ENCODE measurements at regions not wholly inside any gene's neighbourhood (a gene's known extent, or its start where the extent isn't known, plus 50 kb on each side); places are given as distances from the start of the nearest gene placed in this dataset.

DNA sequence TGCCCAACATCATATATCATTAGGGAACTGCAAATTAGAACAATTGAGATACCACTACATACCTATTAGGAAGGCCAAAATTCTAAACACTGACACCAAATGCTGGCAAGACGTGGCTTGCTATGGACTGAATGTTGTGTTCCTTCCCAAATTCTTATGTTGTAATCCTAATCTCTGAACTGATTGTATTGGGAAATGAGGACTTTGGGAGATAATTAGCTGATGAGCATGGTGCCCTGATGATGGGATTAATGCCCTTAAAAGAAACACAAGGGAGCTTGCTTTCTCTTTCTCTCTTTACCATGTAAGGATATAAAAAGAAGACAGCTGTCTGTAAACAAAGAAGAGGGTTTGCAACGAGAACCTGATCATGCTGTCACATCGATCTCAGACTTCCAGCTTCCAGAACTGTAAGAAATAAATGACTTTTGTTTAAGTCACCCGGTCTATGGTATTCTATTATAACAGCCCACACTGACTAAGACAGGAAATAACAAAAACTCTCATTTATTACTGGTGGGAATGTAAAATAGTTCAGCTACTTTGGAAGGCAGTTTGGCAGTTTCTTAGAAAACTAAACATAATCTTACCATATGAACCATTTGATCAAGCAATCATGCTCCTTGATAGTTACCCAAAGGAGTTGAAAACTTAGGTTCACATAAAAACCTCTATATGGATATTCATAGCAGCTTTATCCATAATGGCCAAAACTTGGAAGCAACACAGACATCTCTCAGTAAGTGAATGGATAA, 458.3 kb upstream of the CBLB start:
- peak; percentile 27 for DNase-seq (ENCODE audit: low spot score)
- no peak overlapping the region for H3K27ac ChIP-seq (replicated peaks; ENCODE audit: low read length)
- no CpG with 5 or more reads among the region's 4 CpGs for WGBS, 2 donors (ENCODE audit: extremely low coverage in 2 of 2, insufficient read length in 2 of 2, insufficient replicate concordance in 1 of 2)

DNA sequence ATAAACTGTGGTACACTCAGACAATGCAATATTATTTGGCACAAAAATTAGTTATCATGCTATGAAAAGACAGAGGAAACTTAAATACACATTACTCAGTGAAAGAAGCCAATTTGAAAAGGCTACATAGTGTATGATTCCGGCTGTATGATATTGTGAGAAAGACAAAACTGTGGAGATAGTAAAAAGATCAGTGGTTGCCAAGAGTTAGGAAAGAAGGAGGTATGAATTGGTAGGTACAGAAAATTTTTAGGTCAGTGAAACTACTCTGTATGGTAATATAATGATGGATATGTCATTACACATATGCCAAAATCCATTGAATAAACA, 458.8 kb upstream of the CBLB start:
- no peak overlapping the region for H2BK120ac ChIP-seq (ENCODE audit: low read depth, low read length)
- no peak overlapping the region for H2BK15ac ChIP-seq (ENCODE audit: low read length)
- H3K23ac ChIP-seq (ENCODE audit: low read depth, low read length, poor library complexity), result no peak overlapping the region
- no peak overlapping the region for H4K8ac ChIP-seq (ENCODE audit: low read depth, low read length)
- H3K4me2 ChIP-seq (ENCODE audit: insufficient read depth, low read length, poor library complexity, severe bottlenecking), result no peak overlapping the region
- no peak overlapping the region for H2BK12ac ChIP-seq (ENCODE audit: low read length)
- peaks cover 3 to 7% of the 10 kb centered on the region in 2 donors for H3K9me3 ChIP-seq (replicated peaks in 1 of 2; ENCODE audit: control insufficient read depth in 2 of 2, insufficient read depth in 1 of 2, low read depth in 1 of 2, low read length in 2 of 2)
- H3K27ac ChIP-seq (replicated peaks; ENCODE audit: low read length), result no peak overlapping the region
- H4K91ac ChIP-seq (ENCODE audit: low read depth, low read length, poor library complexity), result no peak overlapping the region
- DNase-seq (ENCODE audit: low spot score), result no peak
- no peak overlapping the region for H3K4me3 ChIP-seq (ENCODE audit: low read length in 2 of 2)
- WGBS, 2 donors (ENCODE audit: extremely low coverage in 2 of 2, insufficient read length in 2 of 2, insufficient replicate concordance in 1 of 2), result no CpG with 5 or more reads among the region's 1 CpG
- H2AFZ ChIP-seq (ENCODE audit: low read length), result no peak overlapping the region
- no peak overlapping the region for H3K4ac ChIP-seq (ENCODE audit: low read length)
- H3K79me1 ChIP-seq (ENCODE audit: low read depth, low read length), result no peaks in the 10 kb centered on the region
- H2AK5ac ChIP-seq (ENCODE audit: low read depth, low read length), result no peak overlapping the region
- no peaks in the 10 kb centered on the region for H3K36me3 ChIP-seq (replicated peaks in 1 of 2; ENCODE audit: control insufficient read depth in 2 of 2, insufficient read depth in 2 of 2, low read length in 2 of 2)
- no peak overlapping the region for H3K14ac ChIP-seq (ENCODE audit: low read length)
- H3K9ac ChIP-seq (ENCODE audit: low read depth, low read length, poor library complexity), result no peak overlapping the region
- no peaks in the 10 kb centered on the region for H3K4me1 ChIP-seq (ENCODE audit: control insufficient read depth in 2 of 2, insufficient read depth in 1 of 2, low read depth in 1 of 2, low read length in 2 of 2)
- H3K27me3 ChIP-seq (ENCODE audit: control insufficient read depth in 3 of 3, insufficient read depth in 3 of 3, low read depth in 1 of 3, low read length in 3 of 3), result no peaks in the 10 kb centered on the region
- no peak overlapping the region for H2BK5ac ChIP-seq (ENCODE audit: low read length)
- no peak overlapping the region for H3K18ac ChIP-seq (ENCODE audit: low read length)

More for the DNA sequence above, 458.3 kb upstream of the CBLB start:
- no peak overlapping the region for H2BK15ac ChIP-seq (ENCODE audit: low read length)
- no peak overlapping the region for H3K9ac ChIP-seq (ENCODE audit: low read depth, low read length, poor library complexity)
- no peak overlapping the region for H3K23ac ChIP-seq (ENCODE audit: low read depth, low read length, poor library complexity)
- H3K18ac ChIP-seq (ENCODE audit: low read length), result no peak overlapping the region
- no peak overlapping the region for H2BK120ac ChIP-seq (ENCODE audit: low read depth, low read length)
- H2BK5ac ChIP-seq (ENCODE audit: low read length), result no peak overlapping the region
- H2BK12ac ChIP-seq (ENCODE audit: low read length), result no peak overlapping the region
- H3K27me3 ChIP-seq (ENCODE audit: control insufficient read depth in 3 of 3, insufficient read depth in 3 of 3, low read depth in 1 of 3, low read length in 3 of 3), result no peaks in the 10 kb centered on the region
- H3K9me3 ChIP-seq (replicated peaks in 1 of 2; ENCODE audit: control insufficient read depth in 2 of 2, insufficient read depth in 1 of 2, low read depth in 1 of 2, low read length in 2 of 2), result peaks cover 3 to 7% of the 10 kb centered on the region in 2 donors
- no peak overlapping the region for H4K91ac ChIP-seq (ENCODE audit: low read depth, low read length, poor library complexity)
- no peak overlapping the region for H3K4me3 ChIP-seq (ENCODE audit: low read length in 2 of 2)
- no peaks in the 10 kb centered on the region for H3K79me1 ChIP-seq (ENCODE audit: low read depth, low read length)
- H3K4me1 ChIP-seq (ENCODE audit: control insufficient read depth in 2 of 2, insufficient read depth in 1 of 2, low read depth in 1 of 2, low read length in 2 of 2), result no peaks in the 10 kb centered on the region
- H4K8ac ChIP-seq (ENCODE audit: low read depth, low read length), result no peak overlapping the region
- H3K4me2 ChIP-seq (ENCODE audit: insufficient read depth, low read length, poor library complexity, severe bottlenecking), result no peak overlapping the region
- H3K36me3 ChIP-seq (replicated peaks in 1 of 2; ENCODE audit: control insufficient read depth in 2 of 2, insufficient read depth in 2 of 2, low read length in 2 of 2), result no peaks in the 10 kb centered on the region
- H3K14ac ChIP-seq (ENCODE audit: low read length), result no peak overlapping the region
- H2AK5ac ChIP-seq (ENCODE audit: low read depth, low read length), result no peak overlapping the region
- peak overlapping the region; percentile 63 for H2AFZ ChIP-seq (ENCODE audit: low read length)
- no peak overlapping the region for H3K4ac ChIP-seq (ENCODE audit: low read length)

- H3K9ac ChIP-seq (ENCODE audit: low read depth, low read length, poor library complexity), result no peak overlapping the region
- no peak overlapping the region for H2AK5ac ChIP-seq (ENCODE audit: low read depth, low read length)
- H2BK12ac ChIP-seq (ENCODE audit: low read length), result no peak overlapping the region
- H3K4ac ChIP-seq (ENCODE audit: low read length), result no peak overlapping the region
- H2AFZ ChIP-seq (ENCODE audit: low read length), result no peak overlapping the region
- no peak overlapping the region for H3K18ac ChIP-seq (ENCODE audit: low read length)
- no peak overlapping the region for H4K8ac ChIP-seq (ENCODE audit: low read depth, low read length)
- no peaks in the 10 kb centered on the region for H3K79me1 ChIP-seq (ENCODE audit: low read depth, low read length)
- WGBS, 2 donors (ENCODE audit: extremely low coverage in 2 of 2, insufficient read length in 2 of 2, insufficient replicate concordance in 1 of 2), result no CpG with 5 or more reads among the region's 2 CpGs
- no peaks in the 10 kb centered on the region for H3K27me3 ChIP-seq (ENCODE audit: control insufficient read depth in 3 of 3, insufficient read depth in 3 of 3, low read depth in 1 of 3, low read length in 3 of 3)
- DNase-seq (ENCODE audit: low spot score), result no peak
- H2BK15ac ChIP-seq (ENCODE audit: low read length), result no peak overlapping the region
- peaks cover 3 to 7% of the 10 kb centered on the region in 2 donors for H3K9me3 ChIP-seq (replicated peaks in 1 of 2; ENCODE audit: control insufficient read depth in 2 of 2, insufficient read depth in 1 of 2, low read depth in 1 of 2, low read length in 2 of 2)
- H2BK5ac ChIP-seq (ENCODE audit: low read length), result no peak overlapping the region
- no peak overlapping the region for H3K4me2 ChIP-seq (ENCODE audit: insufficient read depth, low read length, poor library complexity, severe bottlenecking)
- no peaks in the 10 kb centered on the region for H3K36me3 ChIP-seq (replicated peaks in 1 of 2; ENCODE audit: control insufficient read depth in 2 of 2, insufficient read depth in 2 of 2, low read length in 2 of 2)
- H3K4me1 ChIP-seq (ENCODE audit: control insufficient read depth in 2 of 2, insufficient read depth in 1 of 2, low read depth in 1 of 2, low read length in 2 of 2), result no peaks in the 10 kb centered on the region
- no peak overlapping the region for H2BK120ac ChIP-seq (ENCODE audit: low read depth, low read length)
- H3K4me3 ChIP-seq (ENCODE audit: low read length in 2 of 2), result no peak overlapping the region
- H3K23ac ChIP-seq (ENCODE audit: low read depth, low read length, poor library complexity), result no peak overlapping the region
- no peak overlapping the region for H3K14ac ChIP-seq (ENCODE audit: low read length)
- H3K27ac ChIP-seq (replicated peaks; ENCODE audit: low read length), result no peak overlapping the region
- H4K91ac ChIP-seq (ENCODE audit: low read depth, low read length, poor library complexity), result no peak overlapping the region
Measured at GRCh38 chr3:106328224-106328623, 459.4 kb upstream of the CBLB start.

GRCh38 chr3:106329521-106329920, 460.7 kb upstream of the CBLB start:
- no peak overlapping the region for H2BK5ac ChIP-seq (ENCODE audit: low read length)
- no peaks in the 10 kb centered on the region for H3K4me1 ChIP-seq (ENCODE audit: control insufficient read depth in 2 of 2, insufficient read depth in 1 of 2, low read depth in 1 of 2, low read length in 2 of 2)
- no peak overlapping the region for H2AK5ac ChIP-seq (ENCODE audit: low read depth, low read length)
- H3K4ac ChIP-seq (ENCODE audit: low read length), result no peak overlapping the region
- H3K4me3 ChIP-seq (ENCODE audit: low read length in 2 of 2), result no peak overlapping the region
- no peak overlapping the region for H4K91ac ChIP-seq (ENCODE audit: low read depth, low read length, poor library complexity)
- H3K27ac ChIP-seq (replicated peaks; ENCODE audit: low read length), result no peak overlapping the region
- peak overlapping the region; percentile 25 for H2AFZ ChIP-seq (ENCODE audit: low read length)
- no peaks in the 10 kb centered on the region for H3K36me3 ChIP-seq (replicated peaks in 1 of 2; ENCODE audit: control insufficient read depth in 2 of 2, insufficient read depth in 2 of 2, low read length in 2 of 2)
- no peak overlapping the region for H3K18ac ChIP-seq (ENCODE audit: low read length)
- H3K4me2 ChIP-seq (ENCODE audit: insufficient read depth, low read length, poor library complexity, severe bottlenecking), result no peak overlapping the region
- H3K79me1 ChIP-seq (ENCODE audit: low read depth, low read length), result no peaks in the 10 kb centered on the region
- H2BK12ac ChIP-seq (ENCODE audit: low read length), result no peak overlapping the region
- no peak for DNase-seq (ENCODE audit: low spot score)
- H2BK120ac ChIP-seq (ENCODE audit: low read depth, low read length), result no peak overlapping the region
- no peak overlapping the region for H3K9ac ChIP-seq (ENCODE audit: low read depth, low read length, poor library complexity)
- no peak overlapping the region for H3K14ac ChIP-seq (ENCODE audit: low read length)
- H3K27me3 ChIP-seq (ENCODE audit: control insufficient read depth in 3 of 3, insufficient read depth in 3 of 3, low read depth in 1 of 3, low read length in 3 of 3), result no peaks in the 10 kb centered on the region
- H2BK15ac ChIP-seq (ENCODE audit: low read length), result no peak overlapping the region
- H4K8ac ChIP-seq (ENCODE audit: low read depth, low read length), result no peak overlapping the region
- no peaks in the 10 kb centered on the region for H3K9me3 ChIP-seq (replicated peaks in 1 of 2; ENCODE audit: control insufficient read depth in 2 of 2, insufficient read depth in 1 of 2, low read depth in 1 of 2, low read length in 2 of 2)
- no CpG with 5 or more reads among the region's 3 CpGs for WGBS, 2 donors (ENCODE audit: extremely low coverage in 2 of 2, insufficient read length in 2 of 2, insufficient replicate concordance in 1 of 2)
- no peak overlapping the region for H3K23ac ChIP-seq (ENCODE audit: low read depth, low read length, poor library complexity)

Measured in neuronal stem cell (in vitro differentiated cells).